Neural cell (in vitro differentiated cells): ENCODE measurements at regions not wholly inside any gene's neighbourhood (a gene's known extent, or its start where the extent isn't known, plus 50 kb on each side); places are given as distances from the start of the nearest gene placed in this dataset.

Experiments
- H2AFZ ChIP-seq: fragments of 200-600, 300-800 bp; sonication (generic), shearing (Covaris generic); 2 replicates; pipeline ENCODE4 v1.6.0; 2014; ENCODE audit warnings: low read depth, mild to moderate bottlenecking, antibody characterized with exemption, low read length, moderate library complexity
- H3F3A ChIP-seq: fragments of 200-600 bp; shearing (Covaris generic); 2 replicates; pipeline ENCODE4 v1.6.1; 2016; ENCODE audit warnings: mild to moderate bottlenecking, moderate library complexity, mixed read lengths, antibody characterized with exemption, low read length; ENCODE audit not compliant: insufficient read depth, poor library complexity, severe bottlenecking
- H3K27ac ChIP-seq: fragments of 200-600, 300-800 bp; sonication (generic), shearing (Covaris generic); 2 replicates; pipeline ENCODE4 v1.5.1; 2014; ENCODE audit warnings: mild to moderate bottlenecking, low read length, moderate library complexity
- H3K27me3 ChIP-seq: fragments of 300-800, 200-600 bp; sonication (generic), shearing (Covaris generic); 2 replicates; pipeline ENCODE4 v1.6.0; 2014; ENCODE audit warnings: mild to moderate bottlenecking, low read depth, low read length, moderate library complexity; ENCODE audit not compliant: insufficient read depth
- H3K36me3 ChIP-seq: fragments of 300-800, 200-600 bp; sonication (generic), shearing (Covaris generic); 2 replicates; pipeline ENCODE4 v1.5.1; 2014; ENCODE audit warnings: mild to moderate bottlenecking, antibody characterized with exemption, low read length, moderate library complexity; ENCODE audit not compliant: insufficient read depth
- H3K4me2 ChIP-seq: fragments of 300-800, 200-600 bp; sonication (generic), shearing (Covaris generic); 2 replicates; pipeline ENCODE4 v1.6.0; 2014; ENCODE audit warnings: mild to moderate bottlenecking, low read length
- H3K4me3 ChIP-seq: fragments of 300-800, 200-600 bp; sonication (generic), shearing (Covaris generic); 2 replicates; pipeline ENCODE4 v1.5.1; 2014; ENCODE audit warnings: mild to moderate bottlenecking, low read length, moderate library complexity
- H3K79me2 ChIP-seq: fragments of 200-600 bp; shearing (Covaris generic); replicated peaks from 2 replicates; pipeline ENCODE4 v1.6.0; 2014; ENCODE audit warnings: mild to moderate bottlenecking, low read length, moderate library complexity; ENCODE audit not compliant: insufficient read depth
- H3K9ac ChIP-seq: fragments of 300-800, 200-600 bp; sonication (generic), shearing (Covaris generic); 2 replicates; pipeline ENCODE4 v1.6.1; 2016; ENCODE audit warnings: mild to moderate bottlenecking, low read length, mixed read lengths
- H3K9me2 ChIP-seq: fragments of 200-600 bp; shearing (Covaris generic); 2 replicates; pipeline ENCODE4 v1.6.1; 2016; ENCODE audit warnings: mild to moderate bottlenecking, low read length, mixed read lengths; ENCODE audit not compliant: insufficient read depth
- H3K9me3 ChIP-seq: fragments of 200-600, 300-800 bp; sonication (generic), shearing (Covaris generic); 2 replicates; pipeline ENCODE4 v1.6.1; 2016; ENCODE audit warnings: mild to moderate bottlenecking, mixed run types, low read length, moderate library complexity, mixed read lengths
- H4K20me1 ChIP-seq: fragments of 200-600 bp; shearing (Covaris generic); 2 replicates; pipeline ENCODE4 v1.6.1; 2016; ENCODE audit warnings: mild to moderate bottlenecking, mixed run types; ENCODE audit not compliant: insufficient read depth
- EP300 ChIP-seq: fragments of 450-650 bp; conservative IDR thresholded peaks from 2 replicates; pipeline ENCODE4 v1.6.1; 2014; ENCODE audit warnings: antibody characterized with exemption, mild to moderate bottlenecking, moderate library complexity; ENCODE audit not compliant: poor library complexity, severe bottlenecking
- EZH2 ChIP-seq: fragments of 200-600, 300-800 bp; shearing (Covaris generic), sonication (generic); IDR thresholded peaks from 2 replicates; pipeline ENCODE4 v1.6.1; 2014; ENCODE audit warnings: antibody characterized with exemption, low read length, borderline replicate concordance, mild to moderate bottlenecking; ENCODE audit not compliant: insufficient read depth, poor library complexity, severe bottlenecking
- MXI1 ChIP-seq: fragments of 450-650 bp; conservative IDR thresholded peaks from 2 replicates; pipeline ENCODE4 v1.6.1; 2014; ENCODE audit warnings: antibody characterized with exemption, mild to moderate bottlenecking; ENCODE audit not compliant: poor library complexity, severe bottlenecking
- POLR2AphosphoS5 ChIP-seq: IDR thresholded peaks from 2 replicates; pipeline ENCODE4 v1.6.1; 2012
- RAD21 ChIP-seq: fragments of 450-650 bp; conservative IDR thresholded peaks from 2 replicates; pipeline ENCODE4 v1.6.1; 2014; ENCODE audit warnings: antibody characterized with exemption, mild to moderate bottlenecking, moderate library complexity
- SMC3 ChIP-seq: fragments of 450-650 bp; conservative IDR thresholded peaks from 2 replicates; pipeline ENCODE4 v1.6.1; 2014; ENCODE audit warnings: antibody characterized with exemption, mild to moderate bottlenecking, moderate library complexity; ENCODE audit not compliant: poor library complexity
- TAF1 ChIP-seq: IDR thresholded peaks from 2 replicates; pipeline ENCODE4 v1.6.1; 2012; ENCODE audit warnings: low read depth
- TF ChIP-seq, protein P1 (sequence below): IDR thresholded peaks from 2 replicates; pipeline ENCODE4 v1.6.1; 2012; ENCODE audit warnings: borderline replicate concordance
- TF ChIP-seq, protein P2 (sequence below): fragments of 450-650 bp; IDR thresholded peaks from 2 replicates; pipeline ENCODE4 v1.5.1; 2014; ENCODE audit warnings: antibody characterized with exemption, mild to moderate bottlenecking, moderate library complexity; ENCODE audit not compliant: poor library complexity, severe bottlenecking

- H3K79me2 ChIP-seq, result no peaks in the 10 kb centered on the region
- H3K9me2 ChIP-seq, result no peaks in the 10 kb centered on the region
- no peaks in the 10 kb centered on the region for H4K20me1 ChIP-seq
- no peak overlapping the region for H2AFZ ChIP-seq
- H3K9ac ChIP-seq, result no peak overlapping the region
- H3K27ac ChIP-seq, result peak overlapping the region; percentile 55
- H3F3A ChIP-seq, result no peaks in the 10 kb centered on the region
- no peaks in the 10 kb centered on the region for H3K27me3 ChIP-seq
- no peak overlapping the region for H3K4me2 ChIP-seq
- TF ChIP-seq SMC3, result peak; percentile 35
- TF ChIP-seq EP300, result peak; percentile 95
- TF ChIP-seq, protein P1, sequence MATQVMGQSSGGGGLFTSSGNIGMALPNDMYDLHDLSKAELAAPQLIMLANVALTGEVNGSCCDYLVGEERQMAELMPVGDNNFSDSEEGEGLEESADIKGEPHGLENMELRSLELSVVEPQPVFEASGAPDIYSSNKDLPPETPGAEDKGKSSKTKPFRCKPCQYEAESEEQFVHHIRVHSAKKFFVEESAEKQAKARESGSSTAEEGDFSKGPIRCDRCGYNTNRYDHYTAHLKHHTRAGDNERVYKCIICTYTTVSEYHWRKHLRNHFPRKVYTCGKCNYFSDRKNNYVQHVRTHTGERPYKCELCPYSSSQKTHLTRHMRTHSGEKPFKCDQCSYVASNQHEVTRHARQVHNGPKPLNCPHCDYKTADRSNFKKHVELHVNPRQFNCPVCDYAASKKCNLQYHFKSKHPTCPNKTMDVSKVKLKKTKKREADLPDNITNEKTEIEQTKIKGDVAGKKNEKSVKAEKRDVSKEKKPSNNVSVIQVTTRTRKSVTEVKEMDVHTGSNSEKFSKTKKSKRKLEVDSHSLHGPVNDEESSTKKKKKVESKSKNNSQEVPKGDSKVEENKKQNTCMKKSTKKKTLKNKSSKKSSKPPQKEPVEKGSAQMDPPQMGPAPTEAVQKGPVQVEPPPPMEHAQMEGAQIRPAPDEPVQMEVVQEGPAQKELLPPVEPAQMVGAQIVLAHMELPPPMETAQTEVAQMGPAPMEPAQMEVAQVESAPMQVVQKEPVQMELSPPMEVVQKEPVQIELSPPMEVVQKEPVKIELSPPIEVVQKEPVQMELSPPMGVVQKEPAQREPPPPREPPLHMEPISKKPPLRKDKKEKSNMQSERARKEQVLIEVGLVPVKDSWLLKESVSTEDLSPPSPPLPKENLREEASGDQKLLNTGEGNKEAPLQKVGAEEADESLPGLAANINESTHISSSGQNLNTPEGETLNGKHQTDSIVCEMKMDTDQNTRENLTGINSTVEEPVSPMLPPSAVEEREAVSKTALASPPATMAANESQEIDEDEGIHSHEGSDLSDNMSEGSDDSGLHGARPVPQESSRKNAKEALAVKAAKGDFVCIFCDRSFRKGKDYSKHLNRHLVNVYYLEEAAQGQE, result peak; percentile 61
- peak; percentile 70 for TF ChIP-seq POLR2AphosphoS5
- TF ChIP-seq RAD21, result peak; percentile 51
- TF ChIP-seq, protein P2, sequence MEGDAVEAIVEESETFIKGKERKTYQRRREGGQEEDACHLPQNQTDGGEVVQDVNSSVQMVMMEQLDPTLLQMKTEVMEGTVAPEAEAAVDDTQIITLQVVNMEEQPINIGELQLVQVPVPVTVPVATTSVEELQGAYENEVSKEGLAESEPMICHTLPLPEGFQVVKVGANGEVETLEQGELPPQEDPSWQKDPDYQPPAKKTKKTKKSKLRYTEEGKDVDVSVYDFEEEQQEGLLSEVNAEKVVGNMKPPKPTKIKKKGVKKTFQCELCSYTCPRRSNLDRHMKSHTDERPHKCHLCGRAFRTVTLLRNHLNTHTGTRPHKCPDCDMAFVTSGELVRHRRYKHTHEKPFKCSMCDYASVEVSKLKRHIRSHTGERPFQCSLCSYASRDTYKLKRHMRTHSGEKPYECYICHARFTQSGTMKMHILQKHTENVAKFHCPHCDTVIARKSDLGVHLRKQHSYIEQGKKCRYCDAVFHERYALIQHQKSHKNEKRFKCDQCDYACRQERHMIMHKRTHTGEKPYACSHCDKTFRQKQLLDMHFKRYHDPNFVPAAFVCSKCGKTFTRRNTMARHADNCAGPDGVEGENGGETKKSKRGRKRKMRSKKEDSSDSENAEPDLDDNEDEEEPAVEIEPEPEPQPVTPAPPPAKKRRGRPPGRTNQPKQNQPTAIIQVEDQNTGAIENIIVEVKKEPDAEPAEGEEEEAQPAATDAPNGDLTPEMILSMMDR, result no peak
- TF ChIP-seq MXI1, result no peak
- TF ChIP-seq TAF1, result no peak
- no peak for TF ChIP-seq EZH2
- H3K36me3 ChIP-seq, result no peaks in the 10 kb centered on the region
- H3K9me3 ChIP-seq, result no peaks in the 10 kb centered on the region
- H3K4me3 ChIP-seq, result no peak overlapping the region
Observed at GRCh38 chr6:97815301-97815812, 532.3 kb upstream of the MMS22L start.

GRCh38 chr6:97816526-97816925, 533.5 kb upstream of the MMS22L start:
- TF ChIP-seq MXI1 (no peak), EZH2 (no peak), POLR2AphosphoS5 (no peak), EP300 (no peak), TAF1 (no peak), RAD21 (no peak), SMC3 (no peak)
- TF ChIP-seq, protein P2, result no peak
- TF ChIP-seq, protein P1, result no peak
- Histone ChIP-seq H3K9me2 (no peaks in the 10 kb centered on the region), H3K4me2 (no peak overlapping the region), H3K4me3 (no peak overlapping the region), H3K27ac (peak overlapping the region; percentile 10), H3K9ac (no peak overlapping the region), H3K79me2 (no peaks in the 10 kb centered on the region), H3K9me3 (no peaks in the 10 kb centered on the region), H3F3A (no peaks in the 10 kb centered on the region), H3K27me3 (no peaks in the 10 kb centered on the region), H3K36me3 (no peaks in the 10 kb centered on the region), H4K20me1 (no peaks in the 10 kb centered on the region), H2AFZ (no peak overlapping the region)
